ENCODE measurements at regions not wholly inside any gene's neighbourhood (a gene's known extent, or its start where the extent isn't known, plus 50 kb on each side); places are given as distances from the start of the nearest gene placed in this dataset.
A peak's percentile ranks its signal among the peaks of the same experiment; 100 is the strongest.
"Not testable (repeated sequence)": the region's sequence is repeated elsewhere in the genome, so short reads cannot be mapped to it uniquely, and the experiment has no call there.

DNA sequence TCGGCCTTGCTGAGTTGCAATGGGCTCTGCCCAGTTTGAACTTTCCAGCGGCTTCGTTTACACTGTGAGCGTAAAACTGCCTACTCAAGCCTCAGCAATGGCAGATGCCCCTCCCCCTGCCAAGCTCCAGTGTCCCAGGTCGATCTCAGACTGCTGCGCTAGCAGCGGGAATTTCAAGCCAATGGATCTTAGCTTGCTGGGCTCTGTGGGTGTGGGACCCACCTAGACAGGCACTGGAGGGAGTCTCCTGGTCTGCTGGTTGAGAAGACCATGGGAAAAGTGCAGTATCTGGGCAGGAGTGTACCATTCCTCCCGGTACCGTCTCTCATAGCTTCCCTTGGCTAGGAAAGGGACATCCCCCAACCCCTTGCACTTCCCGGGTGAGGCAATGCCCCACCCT is 88.2 kb downstream of the KLHL28 start:
- DNase-seq: no peak

DNA sequence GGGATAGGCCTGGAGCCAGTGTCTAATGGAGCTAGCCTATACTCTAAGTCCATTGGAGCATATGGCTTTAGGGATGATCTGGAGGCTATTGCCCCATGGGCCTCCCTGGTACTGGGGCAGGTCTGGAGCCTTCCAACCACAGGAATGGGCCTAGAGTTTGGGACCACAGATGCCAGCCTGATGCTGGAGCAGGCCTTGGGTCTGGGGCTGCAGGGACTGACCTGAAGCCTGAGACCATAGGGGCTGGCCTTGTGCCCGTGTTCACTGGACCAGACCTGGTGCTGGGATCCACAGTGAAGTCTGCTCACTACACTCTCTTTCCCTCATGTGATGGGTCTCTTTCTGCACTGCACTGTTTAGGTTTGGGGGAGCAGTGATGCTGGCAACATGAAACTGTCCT is 95.0 kb downstream of the KLHL28 start:
- DNase-seq: no peak

DNA sequence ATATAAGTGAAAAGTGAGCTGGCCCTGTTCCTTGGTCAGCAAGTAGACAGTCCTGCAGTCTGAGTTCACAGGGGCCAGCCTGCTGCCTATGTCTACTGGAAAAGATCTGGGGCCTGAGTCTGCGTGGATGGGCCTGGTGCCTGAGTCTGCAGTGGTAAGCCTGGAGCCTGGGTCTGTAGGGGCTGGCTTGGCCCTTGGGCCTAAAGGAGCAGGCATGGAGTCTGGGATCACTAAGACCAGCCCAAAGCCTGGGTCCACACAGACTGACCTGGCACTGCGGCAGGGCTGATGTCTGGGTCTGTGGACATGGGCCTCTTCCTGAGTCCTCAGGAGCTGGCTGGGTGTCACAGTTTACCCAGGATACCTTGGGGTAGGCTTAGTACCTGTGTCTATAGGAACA is 95.4 kb downstream of the KLHL28 start:
- no peak for DNase-seq

DNA sequence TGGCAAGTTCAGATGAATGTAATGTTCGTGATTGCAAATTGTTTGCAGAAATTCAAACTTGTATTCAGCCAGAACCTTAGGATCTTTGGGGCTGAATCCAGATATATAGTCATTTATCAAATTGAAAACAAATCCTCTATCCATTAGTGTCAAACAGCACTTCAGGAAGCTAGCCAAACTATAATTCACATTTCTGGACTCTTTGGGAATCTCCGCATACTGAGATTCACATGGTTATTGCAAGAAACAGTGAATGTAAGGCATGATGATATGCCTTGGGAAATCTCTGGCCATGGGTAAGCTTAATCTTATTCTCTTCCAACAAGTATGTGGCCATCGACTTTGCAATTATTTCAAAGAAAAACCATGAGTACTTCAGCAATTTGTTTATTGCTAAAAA is 98.5 kb downstream of the KLHL28 start:
- DNase-seq: no peak

DNA sequence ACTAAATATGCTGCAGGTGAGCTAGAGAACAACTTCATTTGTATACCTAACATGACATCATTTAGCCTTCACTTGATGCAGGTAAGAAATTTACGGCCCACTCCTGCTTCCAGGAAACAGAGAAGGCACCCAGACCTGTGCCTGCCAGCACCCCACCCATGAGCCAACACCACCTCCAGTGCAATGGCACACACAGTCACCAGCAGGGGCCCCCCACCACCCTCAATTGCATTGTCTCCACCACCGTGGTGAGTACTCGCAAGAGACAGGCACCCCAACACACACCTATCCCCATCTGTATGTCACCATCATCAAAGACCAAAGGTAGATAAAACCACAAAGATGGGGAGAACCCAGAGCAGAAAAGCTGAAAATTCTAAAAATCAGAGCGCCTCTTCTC is 107.6 kb downstream of the KLHL28 start:
- DNase-seq: peak in 1 of 5 experiments; percentile 15

DNA sequence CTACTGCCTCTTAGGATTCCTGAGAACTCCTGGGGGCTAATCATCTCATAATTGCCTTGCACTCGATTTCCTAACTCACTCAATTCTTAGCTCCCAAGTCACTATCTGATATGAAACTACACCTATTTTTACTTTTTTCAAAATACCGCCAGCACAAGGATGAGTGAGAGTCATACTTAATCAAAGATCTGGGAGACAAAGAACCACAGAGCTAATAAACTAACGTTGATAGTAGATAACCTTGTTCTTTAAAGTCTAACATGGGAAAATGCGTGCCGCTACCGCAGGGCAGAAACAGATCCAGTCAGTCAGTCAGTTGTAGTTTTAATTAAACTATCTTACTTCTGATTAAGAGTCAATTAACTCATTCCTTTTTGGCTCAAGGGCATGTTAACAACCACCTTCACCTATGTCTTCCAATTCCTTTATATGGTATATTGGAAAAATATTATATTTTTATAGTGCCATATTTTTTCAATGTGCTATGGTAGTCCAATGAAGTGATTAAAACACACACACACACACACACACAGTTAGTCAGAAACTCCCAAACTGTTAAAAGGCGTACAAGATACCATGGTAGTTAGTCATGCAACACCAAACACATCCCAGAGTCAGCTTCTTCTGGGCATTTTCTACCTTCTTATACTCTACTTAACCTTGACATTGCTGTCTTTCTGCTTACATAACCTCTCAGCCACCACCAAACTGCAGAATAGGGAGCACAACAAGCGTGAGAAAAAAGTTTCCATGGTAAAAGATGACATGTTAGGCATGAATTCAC is 114.0 kb downstream of the KLHL28 start:
- no peak for DNase-seq

DNA sequence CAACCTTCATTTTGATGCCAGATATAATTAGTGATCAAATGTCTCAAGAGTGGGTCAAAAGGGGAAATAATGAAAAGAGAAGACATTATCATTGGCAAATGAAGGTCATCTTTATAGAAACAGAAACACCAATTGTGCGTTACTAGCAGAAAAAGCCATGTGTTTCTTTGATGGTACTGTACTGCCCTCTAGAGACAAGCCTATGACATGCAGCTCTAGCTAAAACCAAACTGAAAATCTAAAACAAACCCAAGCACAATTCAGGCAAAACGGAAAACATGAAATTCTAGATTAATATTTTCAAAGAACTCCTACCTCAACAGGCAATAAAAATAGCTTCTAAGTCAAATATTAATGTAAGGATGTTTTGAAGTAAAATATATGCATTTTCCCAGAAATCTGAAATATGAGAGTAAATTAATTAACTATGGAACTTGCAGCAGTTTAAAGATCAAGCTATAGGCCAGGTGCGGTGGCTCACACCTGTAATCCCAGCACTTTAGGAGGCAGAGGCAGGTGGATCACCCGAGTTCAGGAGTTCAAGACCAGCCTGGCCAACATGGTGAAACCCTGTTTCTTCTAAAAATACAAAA is 115.4 kb downstream of the KLHL28 start:
- DNase-seq: peak in 1 of 5 experiments; percentile 44

DNA sequence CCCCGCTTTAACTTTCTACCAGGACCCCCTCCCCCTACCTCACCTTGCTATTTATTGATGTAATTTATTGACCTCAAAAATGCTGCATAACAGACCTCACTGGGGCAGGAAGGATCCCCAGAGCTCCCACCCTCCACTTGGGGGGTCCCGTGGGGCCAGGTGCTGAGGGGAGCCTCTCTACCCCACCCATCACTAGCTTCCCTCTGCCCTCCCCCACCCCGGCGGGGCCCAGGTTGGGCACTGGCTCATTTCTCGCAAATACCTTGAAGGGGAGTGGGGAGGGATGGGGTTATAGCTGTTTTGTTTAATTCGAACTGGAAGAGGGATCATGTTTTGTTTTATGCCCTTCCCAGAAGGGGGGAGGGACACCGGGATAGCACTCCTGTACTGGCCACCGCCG is 125.8 kb downstream of the KLHL28 start:
- not testable (repeated sequence) for DNase-seq

DNA sequence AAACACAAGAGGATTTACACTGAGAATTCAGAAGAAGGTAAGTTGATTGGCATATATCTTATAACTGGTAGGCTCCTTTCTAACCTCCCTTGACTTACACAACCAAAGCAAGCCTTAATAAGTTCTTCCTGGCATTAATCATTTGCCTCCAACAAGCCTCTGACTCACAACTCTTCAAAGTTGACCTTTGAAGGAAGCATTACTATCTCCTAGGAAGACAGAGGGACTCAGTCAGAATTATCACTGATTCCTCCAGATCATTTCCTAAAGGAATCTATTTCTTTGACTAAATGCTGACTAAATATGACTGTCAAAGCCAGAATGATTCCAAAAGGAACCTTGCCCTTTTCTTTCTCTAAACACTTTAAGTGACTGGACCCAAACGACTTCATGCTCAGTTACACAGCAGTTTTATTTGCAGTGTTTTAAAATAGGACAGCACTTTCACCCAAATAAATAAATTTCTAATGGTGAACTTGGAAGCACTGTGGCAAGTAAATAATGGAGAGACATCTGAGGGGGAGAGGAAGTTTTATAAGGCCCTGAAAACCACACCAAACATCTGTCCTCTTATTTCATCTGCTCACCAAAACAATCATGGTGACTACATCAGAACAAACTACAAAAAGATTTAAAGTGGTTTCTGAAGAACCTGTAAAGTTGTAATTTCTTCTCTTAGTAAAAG is 128.2 kb downstream of the KLHL28 start:
- no peak for DNase-seq

DNA sequence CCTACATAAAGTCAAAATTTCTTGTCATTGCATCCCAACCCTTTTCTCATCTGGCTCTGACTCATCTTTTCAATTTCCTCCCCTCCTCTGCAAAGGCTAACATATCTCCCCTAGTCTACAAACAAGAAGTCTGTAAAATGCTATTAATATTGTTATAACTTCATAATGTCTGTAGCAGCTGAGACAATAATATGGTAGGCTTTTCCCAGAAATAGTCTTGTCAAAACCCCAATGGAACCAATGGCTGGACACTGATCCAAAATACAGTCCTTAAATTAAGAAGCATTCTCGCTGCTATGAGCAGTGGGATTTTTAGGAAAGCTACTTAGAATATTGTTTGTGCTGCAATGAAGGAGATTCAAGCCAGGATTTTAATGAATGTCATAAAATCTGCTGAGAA is 131.4 kb downstream of the KLHL28 start:
- no peak for DNase-seq

DNA sequence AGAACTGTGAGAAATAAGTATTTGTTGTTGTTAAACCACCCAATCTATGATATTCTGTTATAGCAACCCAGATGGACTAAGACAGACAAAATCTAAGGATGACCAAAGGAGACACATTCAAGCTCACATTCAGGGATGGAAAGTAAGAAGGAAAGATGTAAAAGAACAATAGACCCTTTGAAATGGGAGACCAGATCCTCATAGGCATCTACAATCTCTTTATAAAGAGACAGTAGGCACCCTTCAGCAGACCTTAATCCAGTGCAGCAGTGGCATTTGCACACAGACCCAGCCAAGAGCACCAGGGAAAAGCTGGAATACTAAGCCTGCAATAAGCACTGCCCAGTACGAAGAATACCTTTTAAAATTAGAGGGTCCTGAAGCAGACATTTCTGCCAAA is 132.7 kb downstream of the KLHL28 start:
- no peak for DNase-seq

DNA sequence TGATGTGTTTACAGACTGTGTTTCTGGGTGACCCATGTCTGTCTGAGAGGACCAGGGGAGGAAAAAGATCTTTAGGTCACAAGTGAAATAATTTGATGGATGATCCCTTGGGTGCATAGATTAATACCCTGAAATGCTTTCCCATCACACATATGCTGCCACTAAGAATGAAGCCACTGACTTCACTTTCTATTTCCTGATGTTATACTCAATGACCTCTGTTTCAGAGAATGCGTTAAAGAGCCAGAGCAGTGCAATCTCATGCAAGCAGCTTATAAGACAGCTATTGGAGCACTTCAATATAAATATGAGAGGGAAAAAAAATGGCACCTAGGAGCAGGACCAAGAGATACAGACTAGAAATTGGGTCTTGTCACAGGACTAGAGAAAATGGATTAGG is 133.7 kb downstream of the KLHL28 start:
- no peak for DNase-seq

DNA sequence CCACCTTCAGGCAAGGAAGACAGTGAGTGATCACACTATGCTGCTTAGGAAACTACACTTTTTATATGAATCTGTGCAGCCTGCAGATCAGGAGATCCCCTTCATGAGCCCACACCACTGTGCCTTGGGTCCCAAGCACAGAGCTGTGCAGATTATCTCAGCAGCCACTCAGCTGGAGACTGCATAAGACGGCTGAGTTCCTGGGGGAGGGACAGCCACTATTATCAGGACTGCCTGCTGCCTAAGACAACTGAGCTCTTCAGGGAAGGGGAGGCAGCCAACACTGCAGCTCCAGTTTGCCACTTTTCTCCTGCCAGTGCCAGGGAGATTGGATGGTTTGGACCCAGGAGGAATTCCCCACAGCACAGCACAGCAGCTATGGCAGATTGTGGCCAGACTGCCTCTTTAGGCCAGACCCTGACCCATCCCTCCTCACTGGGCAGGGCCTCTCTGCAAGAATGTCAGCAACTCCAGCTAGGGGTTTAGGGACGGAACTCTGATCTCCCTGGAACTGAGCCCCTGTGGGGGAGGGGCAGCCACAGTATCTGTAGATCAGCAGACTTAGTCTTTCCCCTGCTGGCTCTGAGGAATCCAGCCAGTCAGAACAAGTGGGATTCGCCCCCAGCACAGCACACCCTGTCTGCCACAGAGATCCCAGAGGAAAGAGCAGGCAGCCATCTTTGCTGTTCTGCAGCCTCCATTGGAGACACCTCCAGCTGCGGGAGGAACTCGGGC is 141.3 kb downstream of the KLHL28 start:
- DNase-seq: no peak

DNA sequence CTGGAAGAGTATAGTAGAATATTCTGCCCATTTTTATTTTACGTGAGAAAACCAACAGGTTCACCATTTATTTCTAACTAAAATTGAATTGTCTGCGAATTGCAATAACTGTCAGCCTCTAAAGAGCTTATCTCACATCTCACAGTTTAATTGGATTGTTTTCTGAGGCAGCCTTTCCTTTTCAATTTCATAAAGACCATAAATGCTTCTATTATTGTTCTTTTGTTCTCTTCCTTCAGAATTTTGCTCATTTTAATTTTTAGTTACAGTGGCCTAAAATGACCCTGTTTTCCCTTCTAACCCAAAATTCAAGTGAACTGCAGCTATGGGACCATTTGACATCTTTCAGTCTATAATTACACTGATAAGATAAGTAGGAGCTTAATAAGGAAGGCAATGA is 147.6 kb downstream of the KLHL28 start:
- DNase-seq: no peak

DNA sequence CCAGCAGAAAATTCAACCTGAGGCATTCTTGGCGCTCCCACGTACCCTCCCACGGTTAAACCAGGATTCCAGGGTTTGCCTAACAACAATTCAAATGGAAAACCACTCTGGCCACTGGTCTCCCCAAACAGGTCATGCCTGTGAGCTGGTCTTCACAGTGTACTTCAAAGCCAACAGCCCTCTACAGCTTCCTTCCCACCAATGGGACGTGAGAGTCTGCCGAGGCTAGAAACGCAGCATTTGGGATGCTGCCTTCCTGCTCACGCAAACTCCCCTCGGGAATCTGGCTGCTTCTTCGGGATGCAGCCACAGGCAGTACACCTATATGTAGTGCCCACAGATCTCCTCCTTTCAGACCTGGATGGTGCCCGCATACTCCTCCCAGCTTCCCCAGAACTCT is 149.1 kb downstream of the KLHL28 start:
- DNase-seq: no peak

DNA sequence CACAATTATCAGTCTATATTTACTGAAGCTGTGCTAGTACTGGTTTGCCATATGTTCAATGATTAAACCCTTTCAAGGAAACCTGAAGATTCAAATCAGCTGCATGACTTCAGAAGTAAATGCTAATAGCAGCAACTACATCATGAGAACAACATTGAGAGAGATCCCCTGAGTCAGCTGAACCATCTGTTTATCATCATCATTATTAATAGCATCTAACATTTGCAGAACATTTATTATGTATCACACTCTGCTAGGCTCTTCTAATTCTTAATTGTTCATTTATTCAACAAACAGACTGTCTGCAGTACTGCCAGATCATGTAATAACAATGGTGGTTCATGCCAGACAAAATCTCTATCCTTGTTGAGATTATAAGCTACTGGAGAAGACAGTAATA is 157.4 kb downstream of the KLHL28 start:
- no peak for DNase-seq

DNA sequence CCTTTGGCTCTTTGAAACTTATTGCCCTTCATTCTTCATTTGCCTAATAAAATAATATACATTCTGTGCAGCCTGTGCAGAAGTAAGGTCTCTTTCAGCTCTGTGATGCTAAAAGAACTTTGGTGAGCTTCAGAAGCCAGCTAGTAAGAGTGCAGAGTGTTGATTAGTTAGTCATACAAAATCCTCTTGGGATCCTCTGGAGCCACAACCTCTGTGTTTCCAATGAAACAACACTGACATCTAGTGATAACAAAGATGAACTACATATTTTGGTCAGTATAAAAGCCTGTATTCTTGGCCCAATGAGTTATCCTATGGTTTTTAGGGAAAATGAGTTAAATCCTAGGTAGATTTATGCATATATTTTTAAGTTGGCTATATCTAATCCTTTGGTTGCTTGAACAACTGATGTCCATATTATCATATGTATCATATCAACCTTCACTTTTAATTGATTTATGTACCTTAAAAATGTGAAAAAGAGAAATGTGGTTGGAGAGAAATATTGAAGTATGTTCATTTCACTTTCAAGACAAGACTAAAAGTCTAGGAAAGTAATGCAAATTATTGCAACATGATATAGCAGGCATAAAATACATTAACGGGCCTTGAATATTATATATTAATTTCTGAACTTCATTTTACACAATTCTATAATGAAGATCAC is 158.4 kb downstream of the KLHL28 start:
- peak in 1 of 5 experiments; percentile 24 for DNase-seq

DNA sequence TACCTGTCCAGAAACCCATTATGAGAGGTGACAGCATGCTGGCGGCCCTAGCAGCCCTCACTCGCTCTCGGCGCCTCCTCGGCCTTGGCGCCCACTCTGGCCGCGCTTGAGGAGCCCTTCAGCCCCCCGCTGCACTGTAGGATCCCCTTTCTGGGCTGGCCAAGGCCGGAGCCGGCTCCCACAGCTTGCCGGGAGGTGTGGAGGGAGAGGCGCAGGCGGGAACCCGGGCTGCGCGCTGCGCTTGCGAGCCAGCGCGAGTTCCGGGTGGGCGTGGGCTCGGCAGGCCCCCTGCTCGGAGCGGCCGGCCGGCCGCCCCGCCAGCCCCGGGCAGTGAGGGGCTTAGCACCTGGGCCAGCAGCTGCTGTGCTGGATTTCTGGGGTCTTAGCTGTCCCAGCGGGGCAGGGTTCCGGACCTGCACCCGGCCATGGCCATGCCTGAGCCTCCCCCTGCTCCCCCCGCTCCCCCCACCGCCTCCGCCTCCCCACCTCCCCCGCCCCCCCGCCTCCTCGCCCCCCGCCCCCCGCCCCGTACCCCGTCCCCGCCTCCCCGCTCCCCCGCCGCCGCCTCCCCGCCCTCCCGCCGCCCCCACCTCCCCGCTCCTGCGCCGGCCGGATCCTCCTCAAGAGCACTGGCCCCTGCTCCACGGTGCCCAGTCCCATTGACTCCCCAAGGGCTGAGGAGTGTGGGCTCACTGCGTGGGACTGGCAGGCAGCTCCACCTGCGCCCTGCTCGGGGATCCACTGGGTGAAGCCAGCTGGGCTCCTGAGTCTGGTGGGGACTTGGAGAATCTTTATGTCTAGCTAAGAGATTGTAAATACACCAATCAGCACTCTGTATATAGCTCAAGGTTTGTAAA is 163.1 kb downstream of the KLHL28 start:
- no peak for DNase-seq

DNA sequence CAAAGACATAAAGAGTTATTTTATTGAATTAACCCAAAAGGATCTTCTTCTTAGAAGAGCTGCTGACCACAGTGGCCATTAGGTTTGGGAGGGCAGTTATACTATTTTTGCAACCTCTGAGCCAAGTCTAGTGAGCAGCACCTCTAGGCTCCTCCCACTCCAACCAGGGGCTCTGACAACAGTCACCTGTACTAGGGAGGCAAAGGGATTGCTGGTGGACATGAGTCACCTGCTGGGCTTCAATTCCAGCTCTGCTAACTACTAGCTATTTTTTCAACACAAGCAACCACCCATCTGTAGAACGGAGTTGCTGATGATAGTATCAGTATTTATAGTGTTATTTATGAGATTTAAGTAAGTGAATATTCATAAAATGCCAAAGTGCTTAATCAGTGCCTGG is 166.0 kb downstream of the KLHL28 start:
- DNase-seq: no peak

DNA sequence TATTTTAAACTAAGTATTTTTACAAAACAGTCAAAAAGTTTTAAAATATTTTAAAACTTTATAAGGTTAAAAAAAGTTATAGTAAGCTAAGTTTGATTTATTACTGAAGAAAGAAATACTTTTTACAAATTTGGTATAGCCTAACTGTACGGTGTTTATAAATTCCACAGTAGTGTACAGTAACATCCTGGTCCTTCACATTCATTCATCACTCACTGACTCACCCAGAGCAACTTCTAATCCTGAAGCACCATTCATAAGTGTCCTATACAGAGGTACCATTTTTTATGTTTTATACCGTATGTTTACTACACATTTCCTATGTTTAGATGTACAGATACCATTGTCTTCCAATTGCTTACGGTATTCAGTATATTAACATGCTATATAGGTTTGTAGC is 170.0 kb downstream of the KLHL28 start:
- no peak for DNase-seq

DNA sequence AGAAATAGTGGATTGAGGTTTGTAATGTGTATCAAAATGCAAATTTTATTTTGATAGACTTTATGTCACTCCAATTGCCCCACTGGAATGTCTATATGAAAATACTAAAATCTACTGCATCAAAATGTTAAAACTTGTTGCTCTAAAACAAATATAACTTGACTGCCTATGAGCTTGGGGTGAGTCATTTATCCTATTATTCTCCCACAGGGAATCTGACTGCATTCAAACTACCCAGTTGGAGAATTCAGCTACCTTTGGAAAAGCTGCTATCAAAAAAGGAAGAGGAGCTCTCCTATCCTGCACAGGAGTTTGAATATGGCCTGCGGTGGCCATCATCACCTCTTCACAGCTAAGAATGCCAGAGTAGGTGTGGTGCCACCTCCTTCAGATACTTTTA is 173.1 kb downstream of the KLHL28 start:
- no peak for DNase-seq

DNA sequence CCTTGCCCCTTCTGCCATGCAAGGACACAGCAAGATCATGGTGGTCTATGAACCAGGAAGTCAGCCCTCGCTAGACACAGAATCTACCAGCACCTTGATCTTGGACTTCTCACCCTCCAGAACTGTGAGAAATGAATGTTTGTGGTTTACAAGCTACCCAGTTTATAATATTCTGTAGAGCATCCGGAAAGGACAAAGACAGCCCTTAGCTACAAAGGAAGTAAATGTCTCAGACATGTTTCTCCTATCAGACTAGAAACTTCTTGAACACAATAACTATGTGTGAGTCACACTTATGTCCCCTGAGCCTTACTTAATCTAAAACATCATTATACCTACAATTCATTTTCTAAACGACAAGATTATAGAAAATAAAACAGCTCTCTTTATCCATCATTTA is 176.7 kb downstream of the KLHL28 start:
- DNase-seq: no peak
